ENCODE measurements at regions not wholly inside any gene's neighbourhood (a gene's known extent, or its start where the extent isn't known, plus 50 kb on each side); places are given as distances from the start of the nearest gene placed in this dataset.

GRCh38 chr3:76917436-76917835 lies 122.5 kb upstream of the ROBO2 start:
- no peak overlapping the region for H3K27ac ChIP-seq
- TF ChIP-seq, protein P1, sequence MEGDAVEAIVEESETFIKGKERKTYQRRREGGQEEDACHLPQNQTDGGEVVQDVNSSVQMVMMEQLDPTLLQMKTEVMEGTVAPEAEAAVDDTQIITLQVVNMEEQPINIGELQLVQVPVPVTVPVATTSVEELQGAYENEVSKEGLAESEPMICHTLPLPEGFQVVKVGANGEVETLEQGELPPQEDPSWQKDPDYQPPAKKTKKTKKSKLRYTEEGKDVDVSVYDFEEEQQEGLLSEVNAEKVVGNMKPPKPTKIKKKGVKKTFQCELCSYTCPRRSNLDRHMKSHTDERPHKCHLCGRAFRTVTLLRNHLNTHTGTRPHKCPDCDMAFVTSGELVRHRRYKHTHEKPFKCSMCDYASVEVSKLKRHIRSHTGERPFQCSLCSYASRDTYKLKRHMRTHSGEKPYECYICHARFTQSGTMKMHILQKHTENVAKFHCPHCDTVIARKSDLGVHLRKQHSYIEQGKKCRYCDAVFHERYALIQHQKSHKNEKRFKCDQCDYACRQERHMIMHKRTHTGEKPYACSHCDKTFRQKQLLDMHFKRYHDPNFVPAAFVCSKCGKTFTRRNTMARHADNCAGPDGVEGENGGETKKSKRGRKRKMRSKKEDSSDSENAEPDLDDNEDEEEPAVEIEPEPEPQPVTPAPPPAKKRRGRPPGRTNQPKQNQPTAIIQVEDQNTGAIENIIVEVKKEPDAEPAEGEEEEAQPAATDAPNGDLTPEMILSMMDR (IDR thresholded peaks at IDR 0.05), result no peak
- TF ChIP-seq ZFX (IDR thresholded peaks at IDR 0.05; ENCODE audit: borderline replicate concordance), result no peak

DNA sequence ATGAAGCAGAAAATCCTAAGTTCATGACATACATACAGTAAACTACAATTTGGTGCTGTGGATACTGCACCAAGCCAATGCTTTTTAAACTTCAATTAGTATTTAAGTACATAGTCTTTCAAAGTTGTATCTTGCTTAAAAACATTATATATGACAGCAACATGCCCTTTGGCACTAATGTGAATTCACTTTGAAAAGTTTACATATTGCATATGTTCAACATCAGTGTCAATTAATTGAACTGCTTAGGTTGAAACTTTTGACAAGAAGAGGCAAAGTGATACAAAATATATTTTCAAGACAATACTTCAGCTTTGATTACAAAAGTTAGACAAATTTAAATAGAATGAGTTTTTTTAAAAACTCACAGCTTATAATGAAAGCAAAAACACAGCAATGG lies 119.4 kb upstream of the ROBO2 start:
- TF ChIP-seq, protein P1 (IDR thresholded peaks at IDR 0.05), result no peak
- TF ChIP-seq ZFX (IDR thresholded peaks at IDR 0.05; ENCODE audit: borderline replicate concordance), result no peak
- H3K27ac ChIP-seq, result no peak overlapping the region

DNA sequence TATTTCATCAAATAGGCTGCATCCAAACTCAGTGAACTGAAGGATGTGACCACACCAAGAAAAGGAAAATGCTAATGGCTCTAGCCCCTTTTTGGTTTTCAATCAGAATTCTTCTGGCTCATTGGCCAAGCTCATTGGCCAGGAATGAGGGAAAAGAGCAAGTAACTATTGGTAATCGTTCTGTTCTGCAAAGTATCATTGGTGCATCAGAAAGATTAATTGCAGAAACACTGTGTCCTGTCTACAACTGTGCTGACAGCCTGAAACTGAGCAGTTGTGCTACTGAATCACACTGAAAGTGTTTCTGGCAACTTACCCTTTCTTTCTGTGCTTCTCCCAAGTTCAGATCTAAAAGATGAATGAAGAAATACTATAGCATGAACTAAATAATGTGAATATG lies 116.4 kb upstream of the ROBO2 start:
- H3K27ac ChIP-seq, result no peak overlapping the region
- TF ChIP-seq ZFX (IDR thresholded peaks at IDR 0.05; ENCODE audit: borderline replicate concordance), result no peak
- TF ChIP-seq, protein P1 (IDR thresholded peaks at IDR 0.05), result no peak

DNA sequence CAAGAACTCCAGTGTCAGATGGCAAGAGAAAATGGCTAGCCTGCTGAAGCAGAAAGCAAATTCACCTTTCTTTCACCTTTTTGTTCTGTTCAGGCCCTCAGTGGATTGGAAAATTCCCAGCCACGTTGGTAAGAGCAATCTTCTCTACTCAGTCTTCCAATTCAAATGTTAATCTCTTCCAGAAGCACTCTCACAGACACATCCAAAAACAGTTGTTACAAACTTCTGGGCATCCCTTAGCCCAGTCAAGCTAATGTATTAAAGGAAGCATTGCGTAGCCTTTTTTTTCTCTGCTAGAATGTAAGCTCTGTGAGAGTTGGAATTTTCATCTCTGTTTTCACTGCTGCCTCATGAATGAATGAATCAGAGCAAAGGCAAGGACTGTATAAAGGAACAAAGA lies 109.2 kb upstream of the ROBO2 start:
- TF ChIP-seq ZFX (IDR thresholded peaks at IDR 0.05; ENCODE audit: borderline replicate concordance), result no peak
- no peak overlapping the region for H3K27ac ChIP-seq

DNA sequence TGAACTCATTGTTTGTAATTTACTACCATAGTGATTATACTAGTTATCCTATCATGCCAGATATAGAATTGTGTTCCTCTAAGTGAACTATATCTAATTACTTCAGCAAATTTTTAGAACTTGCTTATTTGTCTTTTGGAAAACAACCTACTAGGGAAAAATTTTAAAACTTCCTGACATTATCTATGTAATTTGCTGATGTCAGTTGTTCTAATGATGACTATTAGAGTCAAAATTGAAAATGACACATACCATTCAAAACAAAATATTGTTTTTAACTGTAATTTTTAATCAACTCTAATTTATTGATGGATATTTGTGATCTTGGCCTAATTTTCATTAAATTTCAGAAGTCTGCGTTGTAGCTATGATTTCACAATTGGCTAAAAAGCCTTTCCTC lies 106.7 kb upstream of the ROBO2 start:
- no peak overlapping the region for H3K27ac ChIP-seq
- TF ChIP-seq ZFX (IDR thresholded peaks at IDR 0.05; ENCODE audit: borderline replicate concordance), result no peak
- TF ChIP-seq, protein P1 (IDR thresholded peaks at IDR 0.05), result no peak

- TF ChIP-seq, protein P1 (IDR thresholded peaks at IDR 0.05), result no peak
- TF ChIP-seq ZFX (IDR thresholded peaks at IDR 0.05; ENCODE audit: borderline replicate concordance), result no peak
- no peak overlapping the region for H3K27ac ChIP-seq
These were observed 100.9 kb upstream of the ROBO2 start for GRCh38 chr3:76938962-76939361.

DNA sequence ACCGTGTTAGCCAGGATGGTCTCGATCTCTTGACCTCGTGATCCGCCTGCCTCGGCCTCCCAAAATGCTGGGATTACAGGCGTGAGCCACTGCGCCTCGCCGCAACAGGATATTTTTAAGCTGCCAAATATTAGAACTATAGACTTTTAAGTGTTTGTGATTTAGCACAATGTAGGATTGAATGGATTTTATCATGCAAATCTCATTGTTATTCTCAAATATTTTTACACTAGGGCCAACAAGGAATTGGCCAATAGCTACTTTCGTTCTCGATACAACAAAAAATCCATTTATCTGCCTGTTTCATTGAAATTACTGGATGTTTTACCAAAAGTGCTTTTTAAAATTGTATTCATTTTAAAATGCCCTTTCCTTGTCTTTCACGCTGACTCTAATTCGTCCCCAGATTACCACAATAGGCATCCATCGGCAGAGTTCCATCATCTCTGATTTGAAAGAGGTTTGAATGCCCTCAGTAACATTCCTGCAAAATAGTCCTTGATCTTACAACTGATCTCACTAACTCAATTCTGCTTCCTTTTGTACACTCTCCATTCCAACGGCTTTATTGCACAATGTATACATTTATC lies 99.6 kb upstream of the ROBO2 start:
- no peak for TF ChIP-seq ZFX (IDR thresholded peaks at IDR 0.05; ENCODE audit: borderline replicate concordance)
- TF ChIP-seq, protein P1 (IDR thresholded peaks at IDR 0.05), result no peak
- no peak overlapping the region for H3K27ac ChIP-seq

GRCh38 chr3:76941376-76941775 lies 98.5 kb upstream of the ROBO2 start:
- TF ChIP-seq ZFX (IDR thresholded peaks at IDR 0.05; ENCODE audit: borderline replicate concordance), result no peak
- TF ChIP-seq, protein P1 (IDR thresholded peaks at IDR 0.05), result no peak
- no peak overlapping the region for H3K27ac ChIP-seq
